ENCODE measurements at regions not wholly inside any gene's neighbourhood (a gene's known extent, or its start where the extent isn't known, plus 50 kb on each side); places are given as distances from the start of the nearest gene placed in this dataset.

DNA sequence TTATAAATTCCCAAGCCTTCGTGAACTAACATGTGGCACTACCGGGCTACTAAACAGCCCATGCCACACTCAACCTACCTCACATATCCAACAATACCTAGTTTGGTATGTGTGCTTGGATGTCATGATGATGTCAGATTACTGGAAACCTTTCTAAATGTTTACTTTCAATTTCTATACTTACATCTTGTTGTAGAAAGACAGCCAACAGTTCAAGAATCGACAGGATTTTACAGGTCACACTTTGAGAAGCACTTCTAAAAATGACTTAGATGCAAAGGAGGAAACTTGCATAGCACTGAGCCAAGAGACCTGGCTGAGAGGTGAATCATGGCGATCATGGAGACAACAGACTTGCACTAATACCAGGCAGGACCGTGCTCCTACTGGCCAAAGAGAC is 209.9 kb downstream of the COL4A1 start:
- no peak for DNase-seq (ENCODE audit: low spot score)

DNA sequence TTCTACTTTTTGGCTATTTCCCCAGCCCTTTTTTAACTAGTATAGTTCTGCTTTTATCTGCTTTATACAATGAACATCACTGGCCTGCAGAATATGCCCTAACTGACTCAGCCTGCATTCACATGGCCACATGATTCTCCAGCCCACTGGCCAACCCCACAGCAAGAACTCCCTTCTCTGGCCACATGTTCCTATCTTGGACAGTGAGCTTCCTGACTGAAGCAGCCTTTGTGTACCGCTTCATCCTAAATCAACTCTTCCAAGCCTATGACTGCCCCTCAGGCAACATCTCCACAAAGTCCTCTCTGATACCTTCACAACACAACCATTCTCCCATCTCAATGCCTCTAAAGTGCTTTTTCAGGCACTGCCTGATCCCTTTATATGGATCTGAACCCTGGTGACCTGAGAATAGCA is 214.1 kb downstream of the COL4A1 start:
- DNase-seq (ENCODE audit: low spot score), result no peak

DNA sequence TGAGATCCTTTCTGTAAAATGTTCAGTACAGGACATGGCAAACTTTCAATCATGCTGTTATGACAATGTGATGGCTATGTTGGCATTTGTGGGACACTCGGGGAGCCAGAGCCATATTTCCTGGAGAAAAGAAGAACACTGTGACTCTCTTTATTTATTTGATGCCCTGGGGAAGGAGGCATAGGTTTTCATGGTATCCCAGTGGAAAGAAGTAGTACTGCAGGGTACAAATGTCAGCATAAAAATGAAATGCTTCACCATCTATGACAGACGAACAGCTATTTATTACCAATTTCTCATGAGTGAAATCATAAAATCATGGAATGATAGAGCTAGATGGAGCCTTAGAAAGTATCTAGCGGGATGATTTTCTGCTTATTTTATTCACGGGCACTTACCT is 217.1 kb downstream of the COL4A1 start:
- DNase-seq (ENCODE audit: low spot score), result peak; percentile 41

DNA sequence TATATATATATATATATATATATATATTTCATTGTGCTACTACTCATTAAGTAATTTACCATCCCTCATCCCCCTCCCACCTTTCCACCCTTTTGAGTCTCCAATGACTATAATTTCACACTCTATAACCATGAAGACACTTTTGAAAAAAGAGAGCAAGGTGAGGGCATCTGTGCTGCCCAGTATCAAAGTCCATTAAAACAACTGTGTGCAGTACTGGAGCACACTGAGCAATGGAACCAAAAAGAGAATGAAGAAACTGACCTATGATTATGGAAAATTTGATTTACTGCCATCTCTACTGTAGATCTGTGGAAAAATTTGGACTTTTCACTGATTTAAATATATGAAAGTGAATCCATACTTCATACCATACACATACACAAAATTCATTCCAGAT is 217.9 kb downstream of the COL4A1 start:
- DNase-seq (ENCODE audit: low spot score), result no peak

DNA sequence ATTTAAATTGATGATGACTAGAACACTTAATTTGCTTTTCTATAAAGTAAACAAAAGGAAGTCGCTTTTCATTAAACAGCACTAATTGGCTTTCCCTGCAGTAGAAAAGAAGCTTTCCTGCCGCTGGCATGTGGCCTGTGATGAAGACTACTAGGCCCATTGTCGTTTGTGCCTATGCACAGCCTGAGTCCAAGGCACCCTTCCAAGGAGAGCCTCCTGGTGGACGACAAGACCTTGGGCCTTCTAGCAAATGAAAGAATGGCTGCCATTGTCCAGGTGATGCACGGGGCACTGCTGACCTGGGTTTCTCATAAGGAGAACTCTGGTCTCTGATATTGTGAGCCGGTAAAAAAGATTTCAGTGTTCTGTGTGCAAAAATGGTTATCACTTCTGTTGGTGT is 233.0 kb downstream of the COL4A1 start:
- no peak for DNase-seq (ENCODE audit: low spot score)

DNA sequence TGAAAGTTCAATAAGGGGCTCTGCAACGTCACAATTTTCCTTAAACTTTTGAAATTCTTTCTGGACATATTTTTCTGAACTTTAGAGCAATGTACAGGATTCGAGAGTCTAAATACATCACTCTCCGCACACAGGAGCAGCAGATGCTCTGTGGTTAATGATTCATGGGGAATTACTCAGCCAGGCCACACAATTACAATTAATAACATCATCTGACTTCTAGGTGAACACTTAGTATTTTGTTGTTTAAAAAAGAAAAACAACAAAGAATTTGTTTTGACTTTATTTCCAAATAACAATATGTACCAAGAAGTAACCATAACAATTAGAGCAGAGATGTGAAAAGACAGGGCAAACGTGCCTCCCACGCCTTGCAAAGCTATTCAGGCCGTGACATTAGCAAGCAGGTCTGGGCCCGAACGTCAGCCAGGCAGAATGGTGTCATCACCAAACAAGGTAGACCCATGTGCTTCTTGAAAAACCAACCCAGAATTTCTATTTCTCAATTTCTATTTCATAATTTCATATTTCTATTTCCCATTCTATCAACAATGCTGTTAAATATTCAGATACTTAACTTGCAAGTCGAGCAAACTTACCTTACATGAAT is 236.3 kb downstream of the COL4A1 start:
- DNase-seq (ENCODE audit: low spot score), result no peak

DNA sequence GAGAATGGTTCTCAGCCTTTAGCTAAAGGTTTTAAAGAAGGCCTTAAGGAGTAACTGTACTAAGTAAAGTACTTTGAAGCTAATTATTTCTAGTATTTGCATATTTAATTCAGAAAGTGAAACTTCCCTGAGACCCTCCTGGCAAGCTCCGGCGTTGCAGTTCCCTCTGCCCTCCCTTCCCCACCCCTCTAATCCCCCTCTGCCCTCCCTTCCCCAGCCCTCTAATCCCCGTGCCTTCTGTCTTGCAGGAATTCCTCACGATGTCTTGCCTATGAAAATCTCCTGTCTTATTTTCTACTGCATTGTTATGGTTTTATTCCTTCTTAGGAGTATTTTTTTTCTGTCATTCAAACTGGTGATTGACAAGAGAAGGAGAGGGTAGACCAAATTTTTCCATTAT is 236.9 kb downstream of the COL4A1 start:
- DNase-seq (ENCODE audit: low spot score), result no peak

DNA sequence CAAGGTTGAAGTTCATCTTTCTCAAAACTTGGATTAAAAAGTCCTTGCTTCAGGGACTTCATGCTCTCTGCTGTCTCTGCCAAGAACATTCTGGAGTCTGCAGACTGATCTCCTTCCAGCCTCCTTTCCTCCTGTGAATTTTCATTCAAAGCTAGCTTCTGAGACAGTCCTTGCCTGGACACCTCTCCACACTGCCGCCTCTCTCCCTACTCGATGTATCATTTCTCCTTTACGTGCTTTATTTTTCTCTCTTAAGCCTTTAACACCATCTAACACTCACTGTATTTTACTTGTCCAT is 238.8 kb downstream of the COL4A1 start:
- DNase-seq (ENCODE audit: low spot score), result no peak

DNA sequence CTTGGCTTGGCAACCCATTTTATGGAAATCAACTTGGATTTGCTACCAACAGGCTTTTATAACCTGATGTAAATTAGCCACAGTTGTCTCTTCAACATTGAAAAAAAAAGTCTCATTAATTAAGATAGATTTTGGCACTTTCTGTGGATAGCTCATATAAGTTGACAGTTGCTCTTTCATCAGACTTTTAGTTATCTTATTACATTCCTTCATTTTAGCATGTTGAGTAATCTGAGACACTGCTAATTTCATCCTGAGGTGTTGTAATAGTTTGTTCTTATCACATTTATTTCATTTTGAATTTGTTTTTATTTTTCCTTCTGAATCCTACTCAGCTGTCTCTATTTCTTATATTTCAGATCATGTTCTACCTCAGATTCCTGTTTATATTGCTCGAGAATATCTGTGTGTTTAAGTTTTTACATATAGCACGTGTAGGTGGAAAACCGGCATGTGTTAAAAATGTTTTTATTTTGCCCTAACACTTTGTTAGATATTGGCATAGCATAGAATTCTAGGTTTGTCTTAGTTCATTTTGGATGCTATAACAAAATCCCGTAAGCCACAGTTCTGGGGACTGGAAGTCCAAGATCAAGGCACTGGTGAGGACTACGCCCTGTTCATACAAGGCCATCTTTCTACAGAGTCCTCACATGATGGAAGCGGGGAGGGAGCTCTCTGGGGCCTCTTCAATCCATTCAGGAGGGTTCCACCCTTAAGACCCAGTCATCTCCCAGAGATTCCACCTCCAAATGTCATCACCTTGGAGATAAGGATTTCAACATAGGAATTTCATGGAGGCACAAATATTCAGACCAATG is 239.4 kb downstream of the COL4A1 start:
- DNase-seq (ENCODE audit: low spot score), result no peak

DNA sequence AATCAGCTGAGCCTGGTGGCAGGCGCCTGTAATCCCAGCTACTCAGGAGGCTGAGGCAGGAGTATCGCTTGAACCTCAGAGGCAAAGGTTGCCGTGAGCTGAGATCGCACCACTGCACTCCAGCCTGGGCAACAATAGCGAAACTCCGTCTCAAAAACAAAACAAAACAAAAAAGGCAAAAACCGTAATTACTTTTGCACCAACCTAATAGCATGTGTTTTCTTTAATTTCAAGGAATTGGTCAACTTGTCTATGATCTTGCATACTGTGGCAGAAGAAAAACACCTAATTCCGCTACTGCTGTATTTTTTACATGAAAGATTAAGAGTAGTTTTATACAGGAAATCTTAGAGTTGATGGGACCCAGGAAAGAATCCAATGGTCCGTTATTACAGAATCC is 241.2 kb downstream of the COL4A1 start:
- no peak for DNase-seq (ENCODE audit: low spot score)

DNA sequence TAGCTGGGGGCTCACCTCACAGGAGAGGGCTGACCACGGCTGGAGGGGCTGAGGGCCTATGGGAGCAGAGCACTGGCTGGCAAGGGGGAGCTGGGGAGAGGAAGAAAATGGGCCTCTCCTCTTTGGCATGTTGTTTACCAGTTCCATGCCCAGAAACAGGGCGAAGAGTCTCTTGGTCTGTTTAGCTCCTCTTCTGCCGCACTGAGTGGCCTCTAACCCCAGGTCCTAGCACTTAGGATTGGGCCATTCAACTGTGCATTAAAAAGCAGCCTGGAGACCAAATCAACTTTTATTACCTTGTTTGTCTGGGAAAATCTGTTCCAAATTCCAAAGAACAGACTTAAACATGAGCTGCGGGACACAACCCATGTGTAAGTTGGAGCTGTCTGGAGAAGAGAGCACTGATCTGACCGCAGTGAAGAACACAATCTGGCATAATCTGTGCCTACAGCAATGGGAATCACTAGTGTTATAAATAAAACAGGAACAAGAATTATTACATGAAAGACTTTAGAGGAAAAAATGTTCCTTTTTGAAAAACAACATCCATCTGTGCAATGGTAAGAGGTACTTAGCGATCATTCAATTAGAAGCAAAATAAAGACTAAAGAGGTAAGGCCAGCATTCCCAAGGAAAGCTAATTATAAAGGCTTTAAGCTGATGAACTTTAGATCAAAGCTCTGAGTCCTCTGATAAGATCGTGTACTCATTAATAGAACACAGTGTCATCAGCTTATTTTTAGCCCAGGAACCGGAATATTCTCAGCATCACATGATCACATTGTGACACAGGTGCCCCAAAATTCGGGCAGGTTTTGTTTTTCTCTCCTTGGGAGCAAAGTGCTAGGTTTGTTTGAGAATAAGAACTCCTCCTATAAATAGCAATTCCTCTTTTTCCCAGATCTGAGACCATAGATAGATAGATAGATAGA is 243.2 kb downstream of the COL4A1 start:
- DNase-seq (ENCODE audit: low spot score), result no peak

DNA sequence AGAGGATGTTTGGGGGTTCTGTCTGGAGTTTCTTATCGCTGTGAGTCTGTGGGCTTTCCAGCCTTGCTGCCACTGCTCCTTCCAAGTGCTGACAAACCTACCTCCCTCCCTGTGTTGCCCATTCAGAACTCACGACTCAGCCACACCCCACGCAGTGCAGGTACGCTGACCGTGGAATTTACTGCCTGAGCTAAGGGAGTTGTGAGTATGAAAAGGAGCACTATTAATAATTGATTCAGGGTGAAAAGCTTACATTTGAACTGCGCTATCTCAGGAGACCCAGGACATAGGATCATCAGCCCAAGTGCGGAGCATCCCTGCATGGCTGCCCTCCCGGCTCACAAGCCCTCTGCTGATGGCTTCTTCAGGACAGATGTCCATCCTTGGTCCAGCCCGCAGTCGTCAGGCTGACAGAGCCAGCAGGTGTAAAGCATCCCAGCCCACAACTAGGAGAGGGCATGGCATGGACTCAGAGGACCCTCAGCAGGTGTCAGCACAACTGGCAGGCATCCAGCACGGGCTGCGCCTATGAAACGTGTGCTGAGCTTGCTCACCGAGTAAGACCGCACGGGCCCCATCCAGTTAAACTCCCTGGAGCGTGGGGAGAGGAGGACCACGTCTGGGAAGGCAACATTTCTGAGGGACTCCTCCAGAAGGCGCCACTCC is 244.0 kb downstream of the COL4A1 start:
- DNase-seq (ENCODE audit: low spot score), result no peak

DNA sequence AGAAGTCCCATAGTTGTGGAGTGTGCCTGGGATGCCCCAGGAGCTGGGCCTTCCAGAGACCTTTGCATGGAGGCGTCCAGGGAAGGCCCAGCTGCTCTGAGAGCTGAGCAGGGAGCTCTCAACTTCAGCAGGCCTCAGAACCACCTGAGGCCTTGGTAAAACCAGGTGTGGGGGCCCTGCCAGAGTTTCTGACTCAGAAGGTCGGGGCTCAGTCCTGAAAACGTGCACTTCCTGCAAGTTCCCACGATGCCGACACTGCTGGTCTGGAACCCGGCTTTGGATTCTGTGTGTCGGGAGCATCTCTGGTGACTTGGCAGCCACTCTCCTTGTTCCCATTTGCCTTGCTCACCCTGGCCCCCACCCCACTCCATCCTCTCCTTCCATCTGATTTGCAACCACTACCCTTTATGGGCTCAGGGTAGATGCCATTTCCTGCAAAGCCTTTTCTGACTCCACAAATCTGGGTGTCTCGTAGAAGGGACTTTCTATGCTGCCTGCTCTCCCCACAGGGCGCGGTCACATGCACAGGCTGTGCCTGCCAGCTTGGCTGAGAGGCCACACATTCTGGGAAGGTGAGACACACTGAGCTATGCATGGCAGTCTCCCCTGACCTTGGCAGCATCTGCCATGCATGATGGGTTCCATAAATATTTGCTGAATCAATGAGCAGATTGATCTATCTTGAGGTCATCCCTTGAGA is 244.7 kb downstream of the COL4A1 start:
- no peak for DNase-seq (ENCODE audit: low spot score)

DNA sequence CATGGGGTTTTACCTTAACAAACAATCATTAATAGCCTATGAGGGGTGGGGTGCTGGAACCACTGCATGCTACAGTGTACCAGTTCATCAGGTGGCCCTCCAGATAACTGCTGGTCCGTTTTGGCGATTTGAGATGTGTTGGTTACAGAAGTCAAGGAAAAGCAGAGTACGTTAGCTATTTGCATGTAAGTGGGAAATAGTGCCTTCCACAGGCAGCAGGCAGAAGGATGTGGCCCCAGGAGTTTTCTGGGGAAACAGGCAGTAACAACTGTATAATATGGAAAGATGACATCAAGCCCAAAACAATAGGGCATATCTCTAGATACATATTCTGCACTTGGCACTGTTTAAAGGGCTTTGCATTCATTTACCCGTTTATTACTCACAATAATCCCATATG is 245.7 kb downstream of the COL4A1 start:
- DNase-seq (ENCODE audit: low spot score), result no peak

DNA sequence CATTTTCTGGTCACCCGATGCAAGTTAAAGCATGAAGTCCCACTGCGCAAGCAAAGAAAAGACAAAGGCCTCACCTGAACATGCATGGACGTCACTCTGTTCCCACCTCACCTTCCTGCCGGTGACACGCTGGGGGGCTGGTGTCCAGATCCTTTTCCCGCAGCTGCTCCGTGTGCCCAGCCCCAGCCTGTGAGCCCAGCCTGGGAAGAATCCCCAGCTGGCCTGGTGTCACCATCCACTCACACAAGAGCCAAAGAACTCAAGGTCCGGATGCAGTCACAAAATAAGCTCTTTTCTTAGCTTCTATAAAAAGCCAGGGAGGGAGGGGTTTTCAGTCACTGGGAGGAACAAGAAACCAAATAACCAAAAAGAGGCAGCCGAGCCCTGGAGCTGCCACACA is 249.9 kb downstream of the COL4A1 start:
- DNase-seq (ENCODE audit: low spot score), result no peak

DNA sequence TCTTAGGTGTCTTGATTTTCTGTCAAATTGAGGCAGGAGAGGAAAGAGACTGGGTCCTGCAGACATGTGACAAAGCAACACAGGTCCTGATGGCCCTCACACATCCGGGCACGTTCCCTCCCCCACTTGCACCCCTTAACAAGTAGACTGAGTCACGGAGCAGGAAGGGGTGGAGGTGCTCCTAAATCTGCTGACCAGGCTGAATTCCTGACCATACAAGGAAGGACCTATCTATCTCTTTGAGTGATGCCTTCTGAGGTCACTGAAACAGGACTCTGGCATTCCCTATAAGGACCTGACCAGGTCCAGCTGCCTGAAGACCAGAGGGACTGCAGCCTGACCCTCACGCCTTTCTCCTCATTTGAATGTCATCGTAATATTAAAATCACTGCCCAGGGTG is 250.3 kb downstream of the COL4A1 start:
- no peak for DNase-seq (ENCODE audit: low spot score)

DNA sequence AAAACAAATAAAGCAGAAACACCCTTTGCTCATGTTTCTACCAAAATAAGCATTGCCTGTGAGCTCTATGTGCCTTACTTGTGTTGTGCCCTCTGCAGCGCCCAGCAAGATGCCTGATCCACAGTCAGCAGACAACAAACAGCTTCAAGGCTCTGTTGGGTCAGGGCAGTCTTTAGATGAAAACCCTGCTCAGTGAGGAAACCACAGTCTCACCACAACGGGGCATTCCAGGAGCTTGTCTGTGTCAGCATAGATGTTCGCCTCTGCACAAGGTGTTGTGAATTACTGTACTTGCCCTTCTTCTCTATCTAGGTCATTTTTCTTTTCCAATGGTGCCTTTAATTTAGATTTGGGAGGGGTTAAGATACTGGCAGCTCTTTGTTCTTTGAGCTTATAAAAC is 251.9 kb downstream of the COL4A1 start:
- DNase-seq (ENCODE audit: low spot score), result no peak

DNA sequence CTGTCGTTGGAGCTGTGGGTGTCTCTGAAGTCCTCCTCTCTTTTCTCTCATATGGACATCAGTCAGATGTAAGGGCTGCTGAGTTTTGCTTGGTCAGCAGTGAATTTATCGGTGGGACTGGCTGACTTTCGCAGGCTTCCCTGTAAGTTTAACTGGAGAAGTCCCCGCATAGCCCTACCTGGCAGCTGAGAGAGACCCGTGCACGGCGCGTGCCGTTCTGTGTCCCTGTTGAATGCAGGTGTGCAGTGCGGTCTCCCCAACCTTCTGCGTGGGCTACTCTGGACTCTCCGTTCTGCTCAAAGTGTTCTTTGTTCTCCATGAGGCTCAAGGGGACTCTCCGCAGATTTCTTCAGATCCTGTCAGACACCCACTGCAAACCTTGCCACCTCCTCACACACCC is 252.9 kb downstream of the COL4A1 start:
- no peak for DNase-seq (ENCODE audit: low spot score)

DNA sequence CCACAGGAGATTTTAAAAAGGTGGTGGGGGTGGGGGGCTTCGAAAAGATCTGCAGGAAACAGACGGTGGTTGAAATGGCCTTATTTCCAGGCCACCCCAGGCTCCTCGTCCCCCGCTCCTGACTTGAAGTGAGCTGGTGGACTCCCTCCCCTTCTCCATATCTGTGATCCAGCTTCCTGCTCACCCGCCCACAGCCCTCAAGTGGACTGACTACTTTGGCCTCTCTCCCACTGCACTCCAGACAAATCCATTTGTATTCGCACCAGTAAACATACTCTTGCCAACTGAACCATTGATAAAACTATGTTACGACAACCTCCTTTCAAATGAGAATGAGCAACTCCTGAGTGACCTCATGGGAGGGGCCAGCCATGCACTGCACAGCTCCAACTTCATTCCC is 259.5 kb downstream of the COL4A1 start:
- no peak for DNase-seq (ENCODE audit: low spot score)

DNA sequence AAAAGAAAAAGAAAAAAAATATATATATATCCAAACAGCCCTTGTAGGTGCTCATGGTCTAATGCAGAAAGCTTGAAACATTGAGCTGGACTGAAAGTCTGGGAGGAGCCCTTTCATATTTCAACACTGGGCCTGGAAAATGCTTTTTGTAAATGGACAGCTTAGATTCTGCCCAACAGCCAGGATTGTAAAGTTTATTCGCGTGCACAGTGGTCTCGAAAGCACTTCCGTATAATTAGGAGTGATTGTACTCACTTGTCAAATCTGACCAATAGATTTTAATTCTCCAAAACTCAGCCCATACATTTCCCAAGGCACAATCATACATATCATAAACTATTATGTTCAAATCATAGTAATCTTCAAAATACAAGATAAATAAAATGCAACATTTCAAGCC is 260.1 kb downstream of the COL4A1 start:
- DNase-seq (ENCODE audit: low spot score), result no peak

DNA sequence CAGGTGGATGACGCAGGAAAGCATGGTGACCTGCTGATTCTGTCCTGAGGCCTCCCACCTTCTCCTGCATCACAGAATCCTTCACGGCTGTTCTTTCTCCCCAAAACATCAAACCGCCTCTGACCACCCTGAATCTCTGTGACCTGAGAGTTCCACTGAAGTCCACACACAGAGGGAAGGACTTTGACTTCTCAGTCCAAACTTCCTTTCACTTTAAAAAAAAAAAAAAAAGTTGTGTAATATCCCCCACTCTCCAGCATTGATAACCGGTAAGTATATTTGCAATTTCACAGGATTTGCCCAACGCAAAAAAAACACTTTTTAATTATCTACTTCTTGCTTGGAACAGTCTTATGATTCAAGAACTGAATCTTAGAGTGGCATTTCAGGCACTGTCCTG is 259.5 kb upstream of the IRS2 start:
- no peak for DNase-seq (ENCODE audit: low spot score)

DNA sequence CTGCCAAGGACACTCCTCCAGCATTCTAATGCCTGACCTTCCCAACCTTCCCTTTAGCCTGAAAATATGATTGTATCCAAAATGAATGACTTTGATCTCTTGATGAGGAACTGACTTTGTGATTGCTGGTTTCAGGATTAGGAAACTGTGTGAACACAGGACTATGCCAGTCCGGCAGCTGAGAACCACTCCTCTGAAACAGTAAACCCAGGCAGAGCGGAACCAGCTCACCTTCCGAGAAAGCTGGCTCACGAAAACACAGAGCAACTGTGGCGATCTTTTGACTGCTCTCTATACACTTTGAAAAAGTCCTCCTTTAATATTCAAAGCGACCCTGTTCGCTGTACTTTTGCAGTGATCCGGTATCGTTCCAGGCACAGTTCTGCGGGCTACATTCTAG is 258.8 kb upstream of the IRS2 start:
- DNase-seq (ENCODE audit: low spot score), result no peak

Measured in NAMALWA (cell line).